GM19240 (cell line): ENCODE measurements at regions not wholly inside any gene's neighbourhood (a gene's known extent, or its start where the extent isn't known, plus 50 kb on each side); places are given as distances from the start of the nearest gene placed in this dataset.
"Not testable (repeated sequence)": the region's sequence is repeated elsewhere in the genome, so short reads cannot be mapped to it uniquely, and the experiment has no call there.

Source experiments
- DNase-seq: peaks from one replicate; pipeline ENCODE4 v3.0.0; 2011; ENCODE audit warnings: low spot score; ENCODE audit not compliant: insufficient read length

- no peak for DNase-seq
These were observed 156.1 kb downstream of the TRIM27 start for GRCh38 chr6:28767691-28768090.

- no peak for DNase-seq
These were observed 155.4 kb downstream of the TRIM27 start for GRCh38 chr6:28768187-28768913.

GRCh38 chr6:28769626-28770402 lies 154.0 kb downstream of the TRIM27 start:
- no peak for DNase-seq

- DNase-seq, result no peak
These were observed 153.1 kb downstream of the TRIM27 start for GRCh38 chr6:28770732-28771131.

GRCh38 chr6:28771401-28772267 lies 152.2 kb downstream of the TRIM27 start:
- DNase-seq, result no peak

GRCh38 chr6:28772480-28773381 lies 151.1 kb downstream of the TRIM27 start:
- DNase-seq, result no peak

GRCh38 chr6:28774292-28775051 lies 149.3 kb downstream of the TRIM27 start:
- no peak for DNase-seq

DNA sequence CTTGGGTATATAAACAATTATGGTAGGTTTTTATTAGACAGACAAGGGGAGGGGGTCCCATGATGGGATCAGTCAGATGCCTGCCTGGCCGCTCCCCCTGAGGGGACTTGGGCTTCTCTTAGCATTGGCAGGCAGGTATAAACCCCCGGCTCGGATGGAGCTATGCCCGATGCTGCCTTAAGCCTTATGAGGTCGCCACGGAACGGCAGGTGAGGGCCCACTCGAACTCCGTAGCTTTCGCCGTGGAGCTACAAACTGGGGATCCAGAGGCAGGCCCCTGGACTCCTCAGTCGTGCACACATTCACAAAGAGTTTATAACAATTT lies 148.8 kb downstream of the TRIM27 start:
- DNase-seq, result no peak

GRCh38 chr6:28775405-28776129 lies 148.2 kb downstream of the TRIM27 start:
- no peak for DNase-seq

GRCh38 chr6:28776269-28777146 lies 147.3 kb downstream of the TRIM27 start:
- no peak for DNase-seq

DNA sequence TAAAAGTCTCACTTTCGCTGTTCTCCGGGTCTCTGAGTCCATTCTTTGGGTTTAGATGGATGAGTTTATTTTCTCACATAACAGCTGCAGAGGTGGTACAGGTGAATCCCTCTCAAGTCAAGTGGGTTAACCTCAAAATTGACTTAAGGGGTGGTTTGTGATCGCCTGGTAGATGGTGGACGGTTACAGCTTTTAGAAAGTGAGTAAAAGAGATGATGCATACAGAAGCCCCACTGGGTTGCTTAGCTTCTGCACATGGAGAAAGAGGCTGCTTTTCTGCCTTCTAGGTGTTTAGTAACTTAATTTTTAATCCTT lies 146.7 kb downstream of the TRIM27 start:
- no peak for DNase-seq

DNA sequence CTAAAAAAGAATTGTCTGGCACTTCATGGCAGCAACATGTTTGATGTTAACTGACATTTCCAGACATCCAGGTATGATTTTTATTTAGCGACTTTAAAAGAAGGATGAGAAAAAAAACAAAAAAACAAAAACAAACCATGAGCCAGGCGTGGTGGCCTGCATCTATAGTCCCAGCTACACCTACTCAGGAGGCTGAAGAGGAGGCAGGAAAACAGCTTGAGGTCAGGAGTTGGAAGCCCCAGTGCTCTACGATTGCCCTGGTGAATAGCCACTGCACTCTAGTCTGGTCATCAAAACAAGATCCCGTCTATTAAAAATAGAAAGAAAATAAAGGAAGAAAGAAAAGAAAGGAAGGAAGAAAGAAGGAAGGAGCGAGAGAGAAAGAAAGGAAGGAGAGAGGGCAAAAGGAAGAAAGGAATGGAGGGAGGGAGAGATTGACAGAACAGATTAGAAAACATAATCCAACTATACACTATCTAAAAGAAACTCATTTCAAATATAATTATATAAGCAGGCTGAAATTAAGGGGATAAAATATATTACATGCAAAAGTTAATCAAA lies 141.6 kb downstream of the TRIM27 start:
- no peak for DNase-seq

- no peak for DNase-seq
These were observed 137.7 kb downstream of the TRIM27 start for GRCh38 chr6:28785962-28786679.

- DNase-seq, result no peak
These were observed 134.2 kb downstream of the TRIM27 start for GRCh38 chr6:28789553-28790083.

DNA sequence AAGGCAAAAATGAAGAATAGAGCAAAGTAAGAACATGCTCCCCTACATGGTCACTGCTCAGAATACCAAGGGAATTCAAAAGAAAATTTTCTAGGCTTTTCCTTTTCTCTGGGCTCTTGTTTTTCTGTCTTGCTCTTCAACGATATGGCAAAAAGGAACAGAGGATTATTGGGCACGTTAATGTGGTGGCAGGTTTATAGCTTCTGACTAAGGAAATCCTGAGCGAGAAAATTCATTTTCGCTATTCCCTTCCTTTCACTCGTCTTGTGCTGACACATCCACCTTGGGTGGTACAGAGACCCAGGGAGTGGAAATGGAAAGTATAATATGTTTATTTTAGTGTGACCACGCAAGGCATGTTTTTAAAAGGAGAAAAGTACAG lies 132.8 kb downstream of the TRIM27 start:
- DNase-seq, result no peak

DNA sequence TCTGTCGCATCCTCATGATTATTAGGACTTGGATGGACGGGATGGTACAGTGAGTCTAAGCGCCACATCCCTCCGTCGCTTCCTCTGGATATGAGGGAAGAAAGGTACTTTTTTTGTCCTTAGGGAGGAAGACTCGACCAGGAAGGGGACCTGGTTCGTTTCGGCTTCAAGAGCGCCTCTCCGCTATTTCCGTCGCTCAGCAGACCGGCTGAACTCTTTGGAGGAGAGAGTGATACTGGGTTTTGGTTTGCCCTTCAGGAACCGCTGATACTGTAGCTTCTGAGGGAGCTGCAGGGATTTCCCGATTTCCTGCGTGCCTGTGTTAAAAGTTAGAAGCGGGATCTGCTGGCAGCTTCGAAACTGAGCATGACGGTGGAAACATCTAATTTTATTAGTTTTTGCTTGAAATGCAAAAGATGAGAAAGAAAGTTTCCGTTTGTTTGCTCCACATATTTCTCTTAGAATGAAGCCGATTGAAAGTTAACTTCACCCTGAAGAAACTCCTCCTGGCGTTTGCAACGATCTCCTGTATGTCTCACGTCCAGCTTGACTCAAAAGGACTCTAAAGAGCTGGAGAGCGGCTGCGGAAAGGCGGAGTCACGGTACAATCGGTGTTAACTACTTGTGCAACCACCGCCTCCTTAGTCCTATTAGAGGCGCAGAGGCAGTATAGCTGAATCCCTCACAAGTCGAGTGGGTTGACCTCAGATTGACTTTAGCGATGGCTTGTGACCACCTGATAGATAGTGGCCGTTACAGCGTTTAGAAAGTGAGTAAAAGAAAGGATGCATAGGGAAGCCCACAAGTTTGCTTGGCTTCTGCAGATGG lies 129.4 kb downstream of the TRIM27 start:
- no peak for DNase-seq

DNA sequence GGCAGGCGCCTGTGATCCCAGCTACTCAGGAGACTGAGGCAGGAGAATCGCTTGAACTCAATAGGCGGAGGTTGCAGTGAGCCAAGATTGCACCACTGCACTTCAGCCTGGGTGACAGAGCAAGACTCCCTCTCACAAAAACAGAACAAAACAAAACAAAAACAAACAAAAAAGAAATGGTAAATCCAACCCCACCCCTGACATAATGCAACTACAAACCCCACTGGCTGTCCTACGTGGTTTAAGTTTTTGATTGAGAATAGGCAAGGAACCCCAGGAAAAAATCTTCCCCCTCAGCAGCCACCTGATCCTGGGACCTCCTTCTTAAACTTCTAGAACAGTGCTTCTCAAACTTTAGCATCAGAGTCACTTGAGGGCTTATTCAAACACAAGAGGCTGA lies 123.1 kb downstream of the TRIM27 start:
- not testable (repeated sequence) for DNase-seq
